GM12878 (cell line): ENCODE measurements at regions not wholly inside any gene's neighbourhood (a gene's known extent, or its start where the extent isn't known, plus 50 kb on each side); places are given as distances from the start of the nearest gene placed in this dataset.

ENCODE experiments used
- ATAC-seq: fragments of 200-7000 bp; cut with Tn5 transposase; 3 replicates; pipeline ENCODE4 v1.9.1; 2020; ENCODE audit warnings: mild to moderate bottlenecking, moderate library complexity
- BruUV-seq: library from RNA; stranded (reverse); fragments of 400-500 nt; replicated peaks from 2 replicates; lab custom pipeline; 2021; lab: Mats Ljungman, UMichigan
- CTCF ChIA-PET: fragments of 300-600 bp; sonication (Branson Sonifier 250); formaldehyde crosslinking; extraction: SDS; loops from one replicate; lab custom pipeline; 2021; ENCODE audit warnings: inconsistent platforms; lab: Yijun Ruan, JAX
- POLR2A ChIA-PET: fragments of 350-600 bp; formaldehyde crosslinking; extraction: SDS; loops from one replicate; lab custom pipeline; 2021; ENCODE audit warnings: inconsistent platforms; lab: Charles Lee
- RAD21 ChIA-PET: fragments of 300-600 bp; sonication (Branson Sonifier 250); formaldehyde crosslinking; loops from one replicate; lab custom pipeline; 2023; ENCODE audit warnings: antibody characterized with exemption; ENCODE audit not compliant: unreplicated experiment; lab: Charles Lee
- SMC1A ChIA-PET: fragments of 300-600 bp; sonication (Branson Sonifier 250); formaldehyde crosslinking; loops from one replicate; lab custom pipeline; 2023; ENCODE audit not compliant: unreplicated experiment, uncharacterized antibody; lab: Charles Lee
- DNase-seq: peaks from one replicate; pipeline ENCODE4 v3.0.0-alpha.2; 2011; ENCODE audit warnings: low read depth, low spot score
- FAIRE-seq: peaks from 3 replicates; lab custom pipeline; 2011; peaks lifted over from hg19 to GRCh38; lab: Jason Lieb, UNC
- H2AFZ ChIP-seq: 2 replicates; pipeline ENCODE4 v1.6.0; 2011; ENCODE audit warnings: low read depth, low read length, control low read depth; ENCODE audit not compliant: control insufficient read depth
- H3K27ac ChIP-seq: 2 replicates; pipeline ENCODE4 v1.5.1; 2011; ENCODE audit warnings: control low read depth; ENCODE audit not compliant: control insufficient read depth, insufficient read depth
- H3K27me3 ChIP-seq, 2 experiments: replicated peaks in 1 of 2; 2 replicates each; pipeline versions ENCODE4 v1.6.0 to v1.6.1; 2011; ENCODE audit warnings: low read length in 1 of 2; ENCODE audit not compliant: control insufficient read depth in 2 of 2, insufficient read depth in 2 of 2
- H3K36me3 ChIP-seq, 2 experiments: 2 replicates each; pipeline ENCODE4 v1.5.1; 2011; ENCODE audit warnings: low read length in 1 of 2; ENCODE audit not compliant: control insufficient read depth in 2 of 2, insufficient read depth in 2 of 2
- H3K4me1 ChIP-seq: 2 replicates; pipeline ENCODE4 v1.6.1; 2011; ENCODE audit warnings: mild to moderate bottlenecking, low read length, moderate library complexity, mixed read lengths; ENCODE audit not compliant: control insufficient read depth, insufficient read depth
- H3K4me2 ChIP-seq: 2 replicates; pipeline ENCODE4 v1.6.0; 2011; ENCODE audit warnings: control low read depth; ENCODE audit not compliant: control insufficient read depth, insufficient read depth
- H3K4me3 ChIP-seq: fragments of 200-600 bp; sonication (generic); 2 replicates; pipeline ENCODE4 v1.5.1; 2016
- H3K79me2 ChIP-seq: 2 replicates; pipeline ENCODE4 v1.6.0; 2011; ENCODE audit warnings: low read length; ENCODE audit not compliant: control insufficient read depth, insufficient read depth
- H3K9ac ChIP-seq: 2 replicates; pipeline ENCODE4 v1.8.0; 2011; ENCODE audit warnings: low read length, control low read depth, mixed read lengths; ENCODE audit not compliant: control insufficient read depth, insufficient read depth
- H3K9me3 ChIP-seq: replicated peaks from 3 replicates; pipeline ENCODE4 v1.5.1; 2011; ENCODE audit warnings: mild to moderate bottlenecking, low read length; ENCODE audit not compliant: control insufficient read depth, insufficient read depth
- H4K20me1 ChIP-seq: 2 replicates; pipeline ENCODE4 v1.6.0; 2011; ENCODE audit not compliant: control insufficient read depth, insufficient read depth
- DPF2 ChIP-seq: fragments of 450-650 bp; IDR thresholded peaks from 2 replicates; pipeline ENCODE4 v1.6.1; 2017; ENCODE audit warnings: mild to moderate bottlenecking
- ETV6 ChIP-seq, 2 experiments: fragments of 450-650 bp in 1 of 2; IDR thresholded peaks in 1 of 2; conservative IDR thresholded peaks in 1 of 2; 2 replicates each; pipeline ENCODE4 v1.6.1; 2014; ENCODE audit warnings: antibody characterized with exemption in 1 of 2, borderline replicate concordance in 1 of 2, low read depth in 1 of 2, mild to moderate bottlenecking in 1 of 2, moderate library complexity in 1 of 2
- KDM1A ChIP-seq: fragments of 200-600 bp; sonication (generic); IDR thresholded peaks from 2 replicates; pipeline ENCODE4 v1.6.1; 2016; ENCODE audit warnings: borderline replicate concordance
- MEF2B ChIP-seq: fragments of 450-650 bp; IDR thresholded peaks from 2 replicates; pipeline ENCODE4 v1.6.1; 2018; ENCODE audit warnings: mild to moderate bottlenecking, moderate library complexity; ENCODE audit not compliant: partially characterized antibody, poor library complexity, severe bottlenecking
- SIN3A ChIP-seq: IDR thresholded peaks from 2 replicates; pipeline ENCODE4 v1.6.1; 2012; ENCODE audit warnings: low read depth, low read length, improper control_type of control experiment
- SP1 ChIP-seq: IDR thresholded peaks from one replicate; pipeline ENCODE4 v1.6.1; 2011; ENCODE audit warnings: low read depth, low read length
- WGBS: methylation state at CpG from one replicate; pipeline ENCODE4 v1.1.6; 2016; ENCODE audit warnings: low lambda C conversion rate; ENCODE audit not compliant: insufficient replicate concordance, insufficient coverage; ENCODE audit errors: missing lambda C conversion rate; 5-methylcytosine and 5-hydroxymethylcytosine counted together
- in situ Hi-C: fragments of 300-500 bp; cut with MboI; formaldehyde crosslinking; loops from 9 replicates; pipeline ENCODE4 v1.14.3; 2018; ENCODE audit warnings: mixed read lengths
- intact Hi-C: fragments of 100-400 bp; cut with micrococcal nuclease; formaldehyde crosslinking; loops from one replicate; pipeline ENCODE4 v1.14.2; 2022; ENCODE audit not compliant: unreplicated experiment
- TF ChIP-seq, protein P1 (sequence below): IDR thresholded peaks from 2 replicates; pipeline ENCODE4 v1.6.1; 2012; ENCODE audit warnings: improper control_type of control experiment, low read depth, low read length; ENCODE audit not compliant: insufficient replicate concordance
- TF ChIP-seq, protein P2 (sequence below): fragments of 450-650 bp; conservative IDR thresholded peaks from 2 replicates; pipeline ENCODE4 v1.6.1; 2017; ENCODE audit warnings: mild to moderate bottlenecking, moderate library complexity
- TF ChIP-seq, protein P3 (sequence below): IDR thresholded peaks from 2 replicates; pipeline ENCODE4 v1.6.1; 2012; ENCODE audit warnings: low read depth, low read length, improper control_type of control experiment
- TF ChIP-seq, protein P4 (sequence below): fragments of 450-650 bp; IDR thresholded peaks from 2 replicates; pipeline ENCODE4 v1.6.1; 2017; ENCODE audit warnings: mild to moderate bottlenecking, moderate library complexity

- TF ChIP-seq SP1 = no peak
Observed at GRCh38 chrX:118251271-118251670, 94.6 kb upstream of the WDR44 start (continued).

- no peak overlapping the region for H2AFZ ChIP-seq
- ATAC-seq = no peak
- intact Hi-C loops = loop anchor here (10.0 kb wide), 1 partner anchor 1768 kb away; no protein-coding TSS in a partner anchor
- TF ChIP-seq DPF2 (no peak), MEF2B (no peak), KDM1A (no peak), SIN3A (no peak), ETV6 (conservative IDR thresholded peaks at IDR 0.05 in 1 of 2, IDR thresholded peaks at IDR 0.05 in 1 of 2; ENCODE audit: borderline replicate concordance in 1 of 2, low read depth in 1 of 2) (no peak)
- TF ChIP-seq, protein P1, sequence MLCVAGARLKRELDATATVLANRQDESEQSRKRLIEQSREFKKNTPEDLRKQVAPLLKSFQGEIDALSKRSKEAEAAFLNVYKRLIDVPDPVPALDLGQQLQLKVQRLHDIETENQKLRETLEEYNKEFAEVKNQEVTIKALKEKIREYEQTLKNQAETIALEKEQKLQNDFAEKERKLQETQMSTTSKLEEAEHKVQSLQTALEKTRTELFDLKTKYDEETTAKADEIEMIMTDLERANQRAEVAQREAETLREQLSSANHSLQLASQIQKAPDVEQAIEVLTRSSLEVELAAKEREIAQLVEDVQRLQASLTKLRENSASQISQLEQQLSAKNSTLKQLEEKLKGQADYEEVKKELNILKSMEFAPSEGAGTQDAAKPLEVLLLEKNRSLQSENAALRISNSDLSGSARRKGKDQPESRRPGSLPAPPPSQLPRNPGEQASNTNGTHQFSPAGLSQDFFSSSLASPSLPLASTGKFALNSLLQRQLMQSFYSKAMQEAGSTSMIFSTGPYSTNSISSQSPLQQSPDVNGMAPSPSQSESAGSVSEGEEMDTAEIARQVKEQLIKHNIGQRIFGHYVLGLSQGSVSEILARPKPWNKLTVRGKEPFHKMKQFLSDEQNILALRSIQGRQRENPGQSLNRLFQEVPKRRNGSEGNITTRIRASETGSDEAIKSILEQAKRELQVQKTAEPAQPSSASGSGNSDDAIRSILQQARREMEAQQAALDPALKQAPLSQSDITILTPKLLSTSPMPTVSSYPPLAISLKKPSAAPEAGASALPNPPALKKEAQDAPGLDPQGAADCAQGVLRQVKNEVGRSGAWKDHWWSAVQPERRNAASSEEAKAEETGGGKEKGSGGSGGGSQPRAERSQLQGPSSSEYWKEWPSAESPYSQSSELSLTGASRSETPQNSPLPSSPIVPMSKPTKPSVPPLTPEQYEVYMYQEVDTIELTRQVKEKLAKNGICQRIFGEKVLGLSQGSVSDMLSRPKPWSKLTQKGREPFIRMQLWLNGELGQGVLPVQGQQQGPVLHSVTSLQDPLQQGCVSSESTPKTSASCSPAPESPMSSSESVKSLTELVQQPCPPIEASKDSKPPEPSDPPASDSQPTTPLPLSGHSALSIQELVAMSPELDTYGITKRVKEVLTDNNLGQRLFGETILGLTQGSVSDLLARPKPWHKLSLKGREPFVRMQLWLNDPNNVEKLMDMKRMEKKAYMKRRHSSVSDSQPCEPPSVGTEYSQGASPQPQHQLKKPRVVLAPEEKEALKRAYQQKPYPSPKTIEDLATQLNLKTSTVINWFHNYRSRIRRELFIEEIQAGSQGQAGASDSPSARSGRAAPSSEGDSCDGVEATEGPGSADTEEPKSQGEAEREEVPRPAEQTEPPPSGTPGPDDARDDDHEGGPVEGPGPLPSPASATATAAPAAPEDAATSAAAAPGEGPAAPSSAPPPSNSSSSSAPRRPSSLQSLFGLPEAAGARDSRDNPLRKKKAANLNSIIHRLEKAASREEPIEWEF = no peak
- TF ChIP-seq, protein P2, sequence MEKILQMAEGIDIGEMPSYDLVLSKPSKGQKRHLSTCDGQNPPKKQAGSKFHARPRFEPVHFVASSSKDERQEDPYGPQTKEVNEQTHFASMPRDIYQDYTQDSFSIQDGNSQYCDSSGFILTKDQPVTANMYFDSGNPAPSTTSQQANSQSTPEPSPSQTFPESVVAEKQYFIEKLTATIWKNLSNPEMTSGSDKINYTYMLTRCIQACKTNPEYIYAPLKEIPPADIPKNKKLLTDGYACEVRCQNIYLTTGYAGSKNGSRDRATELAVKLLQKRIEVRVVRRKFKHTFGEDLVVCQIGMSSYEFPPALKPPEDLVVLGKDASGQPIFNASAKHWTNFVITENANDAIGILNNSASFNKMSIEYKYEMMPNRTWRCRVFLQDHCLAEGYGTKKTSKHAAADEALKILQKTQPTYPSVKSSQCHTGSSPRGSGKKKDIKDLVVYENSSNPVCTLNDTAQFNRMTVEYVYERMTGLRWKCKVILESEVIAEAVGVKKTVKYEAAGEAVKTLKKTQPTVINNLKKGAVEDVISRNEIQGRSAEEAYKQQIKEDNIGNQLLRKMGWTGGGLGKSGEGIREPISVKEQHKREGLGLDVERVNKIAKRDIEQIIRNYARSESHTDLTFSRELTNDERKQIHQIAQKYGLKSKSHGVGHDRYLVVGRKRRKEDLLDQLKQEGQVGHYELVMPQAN = no peak
- TF ChIP-seq, protein P3, sequence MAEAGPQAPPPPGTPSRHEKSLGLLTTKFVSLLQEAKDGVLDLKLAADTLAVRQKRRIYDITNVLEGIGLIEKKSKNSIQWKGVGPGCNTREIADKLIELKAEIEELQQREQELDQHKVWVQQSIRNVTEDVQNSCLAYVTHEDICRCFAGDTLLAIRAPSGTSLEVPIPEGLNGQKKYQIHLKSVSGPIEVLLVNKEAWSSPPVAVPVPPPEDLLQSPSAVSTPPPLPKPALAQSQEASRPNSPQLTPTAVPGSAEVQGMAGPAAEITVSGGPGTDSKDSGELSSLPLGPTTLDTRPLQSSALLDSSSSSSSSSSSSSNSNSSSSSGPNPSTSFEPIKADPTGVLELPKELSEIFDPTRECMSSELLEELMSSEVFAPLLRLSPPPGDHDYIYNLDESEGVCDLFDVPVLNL = no peak
- TF ChIP-seq, protein P4, sequence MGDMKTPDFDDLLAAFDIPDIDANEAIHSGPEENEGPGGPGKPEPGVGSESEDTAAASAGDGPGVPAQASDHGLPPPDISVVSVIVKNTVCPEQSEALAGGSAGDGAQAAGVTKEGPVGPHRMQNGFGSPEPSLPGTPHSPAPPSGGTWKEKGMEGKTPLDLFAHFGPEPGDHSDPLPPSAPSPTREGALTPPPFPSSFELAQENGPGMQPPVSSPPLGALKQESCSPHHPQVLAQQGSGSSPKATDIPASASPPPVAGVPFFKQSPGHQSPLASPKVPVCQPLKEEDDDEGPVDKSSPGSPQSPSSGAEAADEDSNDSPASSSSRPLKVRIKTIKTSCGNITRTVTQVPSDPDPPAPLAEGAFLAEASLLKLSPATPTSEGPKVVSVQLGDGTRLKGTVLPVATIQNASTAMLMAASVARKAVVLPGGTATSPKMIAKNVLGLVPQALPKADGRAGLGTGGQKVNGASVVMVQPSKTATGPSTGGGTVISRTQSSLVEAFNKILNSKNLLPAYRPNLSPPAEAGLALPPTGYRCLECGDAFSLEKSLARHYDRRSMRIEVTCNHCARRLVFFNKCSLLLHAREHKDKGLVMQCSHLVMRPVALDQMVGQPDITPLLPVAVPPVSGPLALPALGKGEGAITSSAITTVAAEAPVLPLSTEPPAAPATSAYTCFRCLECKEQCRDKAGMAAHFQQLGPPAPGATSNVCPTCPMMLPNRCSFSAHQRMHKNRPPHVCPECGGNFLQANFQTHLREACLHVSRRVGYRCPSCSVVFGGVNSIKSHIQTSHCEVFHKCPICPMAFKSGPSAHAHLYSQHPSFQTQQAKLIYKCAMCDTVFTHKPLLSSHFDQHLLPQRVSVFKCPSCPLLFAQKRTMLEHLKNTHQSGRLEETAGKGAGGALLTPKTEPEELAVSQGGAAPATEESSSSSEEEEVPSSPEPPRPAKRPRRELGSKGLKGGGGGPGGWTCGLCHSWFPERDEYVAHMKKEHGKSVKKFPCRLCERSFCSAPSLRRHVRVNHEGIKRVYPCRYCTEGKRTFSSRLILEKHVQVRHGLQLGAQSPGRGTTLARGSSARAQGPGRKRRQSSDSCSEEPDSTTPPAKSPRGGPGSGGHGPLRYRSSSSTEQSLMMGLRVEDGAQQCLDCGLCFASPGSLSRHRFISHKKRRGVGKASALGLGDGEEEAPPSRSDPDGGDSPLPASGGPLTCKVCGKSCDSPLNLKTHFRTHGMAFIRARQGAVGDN = no peak
Observed at GRCh38 chrX:118252967-118253366, 92.9 kb upstream of the WDR44 start.

More at GRCh38 chrX:118252967-118253366, 92.9 kb upstream of the WDR44 start:
- Histone ChIP-seq H3K36me3 (no peaks in the 10 kb centered on the region), H3K79me2 (no peaks in the 10 kb centered on the region), H3K4me1 (no peaks in the 10 kb centered on the region), H3K4me2 (no peak overlapping the region), H3K9me3 (no peaks in the 10 kb centered on the region), H3K27me3 (no peaks in the 10 kb centered on the region), H3K9ac (no peak overlapping the region), H3K27ac (no peak overlapping the region), H4K20me1 (no peaks in the 10 kb centered on the region), H3K4me3 (no peak overlapping the region)
- ChIA-PET RAD21 (no interaction called here), SMC1A (no interaction called here), CTCF (interaction anchor here (2.5 kb wide), 1 partner anchor 348 kb away, joined by 7 read pairs; no protein-coding TSS in a partner anchor), POLR2A (no interaction called here)
- FAIRE-seq (no peak), DNase-seq (no peak)
- whole genome bisulfite sequencing = 18% methylated on average over 2 of the region's 2 CpGs
- in situ Hi-C loops = loop anchor here (10.0 kb wide), 2 partner anchors 258 to 1758 kb away; no protein-coding TSS in a partner anchor
- BruUV-seq = no TSS peak
